HG03558 (cell line): ENCODE measurements at regions not wholly inside any gene's neighbourhood (a gene's known extent, or its start where the extent isn't known, plus 50 kb on each side); places are given as distances from the start of the nearest gene placed in this dataset.

Experiments used
- ATAC-seq: cut with Tn5 transposase; IDR thresholded peaks from one replicate; pipeline ENCODE4 v1.9.1; 2021; ENCODE audit warnings: moderate number of reproducible peaks; ENCODE audit not compliant: unreplicated experiment; ENCODE audit errors: extremely low read depth

GRCh38 chr5:67409126-67409777, 212.7 kb upstream of the CD180 start:
- ATAC-seq, result no peak

DNA sequence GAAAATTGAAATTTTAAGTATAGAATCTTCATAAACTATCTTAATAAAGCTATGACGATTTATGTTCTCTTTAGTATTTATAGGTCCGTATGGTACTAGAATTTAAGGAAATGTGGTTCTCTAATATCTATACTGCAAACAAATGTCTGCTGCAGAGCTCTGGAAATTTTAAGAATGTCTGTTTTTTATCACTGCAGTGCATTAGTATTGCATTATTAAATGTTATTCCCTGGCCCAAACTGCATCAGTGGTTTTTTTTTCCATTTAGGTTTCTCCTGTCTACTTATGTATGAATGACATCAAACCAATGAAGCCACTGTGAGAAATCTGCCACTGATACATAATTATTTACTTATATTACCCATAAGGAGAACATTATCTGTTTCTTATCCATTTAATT, 211.4 kb upstream of the CD180 start:
- no peak for ATAC-seq

DNA sequence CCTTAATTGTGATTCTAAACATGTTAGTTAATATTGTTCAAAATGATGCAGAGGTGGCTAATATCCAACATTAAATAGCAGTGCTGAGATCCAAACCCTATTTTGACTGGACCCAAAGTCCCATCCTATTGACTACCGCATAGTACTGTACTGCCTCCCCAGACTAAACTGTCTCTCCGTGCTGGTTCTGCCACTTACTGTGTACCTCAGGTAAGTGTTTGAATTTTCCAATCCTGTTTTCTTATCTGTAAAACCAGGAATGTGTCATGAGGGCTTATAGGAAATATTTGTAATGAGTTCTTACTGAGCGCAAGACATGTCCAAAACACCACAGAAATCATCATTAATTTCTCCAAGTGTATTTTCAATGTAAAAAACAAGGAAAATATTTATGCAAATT, 209.2 kb upstream of the CD180 start:
- no peak for ATAC-seq

- no peak for ATAC-seq
Measured at GRCh38 chr5:67405101-67405364, 208.4 kb upstream of the CD180 start.

- no peak for ATAC-seq
Measured at GRCh38 chr5:67404256-67405100, 207.9 kb upstream of the CD180 start.

GRCh38 chr5:67402526-67402925, 205.9 kb upstream of the CD180 start:
- no peak for ATAC-seq

GRCh38 chr5:67401172-67401571, 204.6 kb upstream of the CD180 start:
- no peak for ATAC-seq

DNA sequence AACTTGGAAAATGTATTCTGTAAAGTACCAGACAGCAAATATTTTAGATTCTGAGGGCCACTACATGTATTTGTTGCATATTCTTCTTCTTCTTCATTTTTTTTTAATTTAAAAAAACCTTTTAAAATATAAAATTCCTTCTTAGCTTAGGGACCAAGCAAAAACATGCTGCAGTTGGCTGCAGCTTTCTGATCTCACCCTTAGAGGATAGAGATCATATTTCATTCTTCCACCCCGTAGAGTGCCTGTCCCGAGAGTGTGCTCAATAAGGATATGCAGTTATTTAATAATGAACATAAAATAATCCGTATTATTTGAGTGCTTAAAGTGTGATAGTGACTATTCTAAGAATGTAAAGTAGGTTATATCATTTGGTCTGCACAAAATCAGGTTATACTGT, 204.2 kb upstream of the CD180 start:
- ATAC-seq, result no peak

DNA sequence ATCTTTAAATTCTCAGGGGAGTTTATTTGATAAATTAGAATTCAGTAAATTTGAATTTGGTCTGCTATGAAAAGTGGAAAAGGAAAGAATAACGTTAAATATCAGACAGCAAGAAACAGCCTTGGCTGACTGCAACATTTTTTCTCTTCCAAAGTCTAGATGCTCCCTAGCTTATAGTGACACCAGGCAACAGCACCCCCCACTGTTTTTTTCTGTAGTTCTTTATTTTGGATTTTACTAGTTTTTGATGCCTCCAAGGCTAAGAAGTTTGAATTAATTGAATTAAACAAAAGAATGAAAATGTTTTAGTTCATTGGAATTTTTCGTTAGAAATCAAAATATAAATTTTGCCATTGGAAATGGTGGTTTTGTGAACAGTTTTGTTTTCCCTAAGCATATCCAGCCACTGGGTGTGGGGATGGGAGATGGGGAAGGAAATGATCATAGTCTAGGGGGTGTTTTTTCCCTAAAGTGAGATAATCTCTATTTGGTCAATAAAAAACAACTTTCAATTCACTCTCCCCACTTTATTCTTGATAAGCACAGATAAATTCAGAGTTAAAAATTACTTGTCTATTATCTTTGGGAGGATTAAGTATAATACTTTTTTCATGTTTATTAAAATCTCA, 199.3 kb upstream of the CD180 start:
- ATAC-seq, result no peak

- no peak for ATAC-seq
Measured at GRCh38 chr5:67393211-67393610, 196.6 kb upstream of the CD180 start.

- ATAC-seq, result no peak
Measured at GRCh38 chr5:67390935-67391334, 194.3 kb upstream of the CD180 start.

DNA sequence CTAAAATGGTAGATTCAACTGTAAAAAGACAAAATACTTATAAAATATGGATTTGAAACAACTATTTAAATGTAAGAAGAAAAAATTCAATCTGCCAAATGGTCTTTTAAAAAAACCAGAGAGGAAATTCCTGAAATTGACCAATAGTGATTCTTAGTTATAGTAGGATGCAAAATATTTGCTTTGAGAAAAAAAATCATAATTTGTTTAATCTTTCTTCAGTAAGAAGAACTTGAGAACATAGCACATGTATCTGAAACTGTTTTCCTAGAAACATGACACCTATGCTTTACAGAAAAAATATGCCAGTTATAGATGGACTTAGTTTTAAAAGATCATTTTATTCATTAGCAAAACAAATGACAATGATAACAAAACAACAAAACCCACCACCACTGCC, 186.9 kb upstream of the CD180 start:
- ATAC-seq, result no peak

GRCh38 chr5:67381236-67381880, 184.8 kb upstream of the CD180 start:
- ATAC-seq, result no peak

DNA sequence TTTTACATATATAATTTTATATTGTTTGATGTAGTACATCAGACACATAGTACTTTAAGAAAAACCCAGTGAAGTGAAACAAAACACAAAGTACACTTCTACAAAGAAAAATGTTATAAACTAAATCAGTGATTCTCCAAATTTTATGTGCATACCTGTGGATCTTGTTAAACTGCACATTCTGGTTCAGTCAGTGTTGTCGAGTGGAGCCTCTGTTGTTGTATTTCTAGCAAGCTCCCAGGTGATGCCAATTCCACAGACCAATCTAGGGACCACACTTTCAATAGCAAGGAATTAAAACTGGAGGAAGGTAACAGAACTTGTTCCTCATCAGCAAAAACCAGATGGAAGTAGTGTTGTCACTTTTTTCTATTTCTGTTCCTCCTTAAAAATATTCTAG, 183.8 kb upstream of the CD180 start:
- ATAC-seq, result no peak

DNA sequence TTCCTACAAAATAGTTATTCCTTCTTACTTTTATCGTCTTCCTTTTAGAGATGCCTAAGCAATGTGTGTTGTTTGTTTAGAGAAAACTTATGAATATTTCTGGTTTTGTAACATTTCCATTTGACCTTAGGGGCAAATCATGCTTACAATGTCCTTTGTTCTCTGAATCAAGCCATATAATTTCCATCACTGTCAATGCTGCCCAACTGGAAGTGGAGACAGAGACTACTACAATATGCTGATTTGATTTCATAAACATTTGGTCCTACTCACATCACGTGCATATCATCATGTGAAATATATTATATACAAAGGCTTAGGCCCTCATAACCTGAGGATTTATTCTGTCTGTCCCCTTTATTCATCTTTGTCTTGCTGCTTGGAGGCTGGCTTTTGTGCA, 183.2 kb upstream of the CD180 start:
- no peak for ATAC-seq

DNA sequence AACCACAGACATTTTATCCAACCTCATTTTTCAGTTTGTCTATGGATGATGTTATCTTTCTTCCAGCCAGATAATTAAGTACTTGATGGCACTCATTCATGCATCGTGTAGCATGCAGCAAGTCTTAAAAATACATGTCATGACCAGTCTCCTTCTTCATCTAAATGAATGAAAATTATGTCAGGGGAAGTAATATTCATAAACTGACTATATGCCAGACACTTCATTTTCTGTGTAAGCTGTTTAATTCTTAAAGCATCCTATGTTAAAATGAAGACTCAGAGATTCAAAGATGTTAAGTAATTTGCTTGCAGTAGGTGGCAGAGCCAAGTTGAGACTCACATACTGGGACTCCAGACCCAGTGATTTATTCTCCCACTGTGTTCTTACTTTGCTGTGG, 181.7 kb upstream of the CD180 start:
- no peak for ATAC-seq

DNA sequence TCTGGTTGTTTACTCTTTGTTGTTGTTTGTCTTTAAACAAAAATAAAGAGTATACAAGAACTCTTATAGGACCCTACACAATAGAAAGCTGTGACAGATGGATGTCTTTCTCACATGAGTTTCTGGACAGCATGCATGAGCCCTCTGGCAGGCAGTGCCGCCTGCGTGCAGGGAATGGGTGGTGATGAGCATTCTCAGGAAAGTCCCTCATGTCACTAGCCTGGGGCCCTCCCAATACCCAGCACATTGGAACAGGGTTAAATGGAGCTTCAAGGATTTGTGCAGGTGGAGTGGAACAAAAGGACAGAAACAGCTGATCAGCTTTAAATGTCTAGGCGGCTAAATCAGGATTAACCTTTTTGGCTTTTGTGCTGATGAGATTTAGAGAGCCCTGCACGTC, 181.0 kb upstream of the CD180 start:
- no peak for ATAC-seq

DNA sequence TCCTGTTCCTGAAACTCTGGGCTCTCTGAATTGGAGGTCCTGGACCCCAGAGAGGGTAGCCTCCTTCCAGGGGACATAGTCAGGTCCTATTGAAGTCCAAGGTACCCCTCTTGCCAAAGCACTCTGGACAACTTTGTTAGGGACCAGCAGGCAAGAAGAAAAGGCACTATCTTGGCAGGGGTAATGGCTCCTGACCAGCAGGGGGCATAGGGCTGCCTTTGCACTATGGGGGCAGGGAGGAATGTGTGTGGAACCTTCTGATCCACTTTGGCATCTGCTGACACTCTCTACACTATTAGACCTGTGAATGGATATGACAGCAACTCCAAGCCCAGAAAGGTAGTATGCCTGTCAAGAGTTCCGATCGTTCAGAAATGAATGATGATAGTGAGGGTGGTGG, 179.0 kb upstream of the CD180 start:
- no peak for ATAC-seq

GRCh38 chr5:67374378-67374777, 177.8 kb upstream of the CD180 start:
- no peak for ATAC-seq

GRCh38 chr5:67373518-67373917, 176.9 kb upstream of the CD180 start:
- ATAC-seq, result no peak

DNA sequence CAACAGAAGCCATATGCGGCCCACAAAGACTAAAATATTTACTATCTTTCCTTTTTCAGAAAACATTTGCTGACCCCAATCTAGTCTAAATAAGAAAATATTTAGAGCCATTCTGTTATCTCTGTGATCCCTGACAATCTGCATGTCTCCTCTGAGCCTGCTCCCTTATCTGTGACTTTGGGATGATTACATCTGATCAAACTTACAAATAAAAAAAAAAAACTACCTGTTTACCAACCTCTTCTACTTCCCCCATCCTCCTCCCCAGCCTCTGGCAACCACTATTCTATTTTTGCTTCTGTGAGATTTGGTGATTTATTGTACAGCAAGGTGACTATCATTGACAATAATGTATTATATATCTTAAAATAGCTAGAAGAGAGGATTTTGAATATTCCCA, 176.3 kb upstream of the CD180 start:
- ATAC-seq, result no peak
